IPS DF 6.9 (cell line): ENCODE measurements at regions not wholly inside any gene's neighbourhood (a gene's known extent, or its start where the extent isn't known, plus 50 kb on each side); places are given as distances from the start of the nearest gene placed in this dataset.
"Not testable (repeated sequence)": the region's sequence is repeated elsewhere in the genome, so short reads cannot be mapped to it uniquely, and the experiment has no call there.

Experiments
- DNase-seq: peaks from one replicate; pipeline ENCODE4 v3.0.0-alpha.2; 2013; ENCODE audit warnings: low read depth, low spot score
- H3K27ac ChIP-seq: one replicate; pipeline ENCODE4 v1.5.1; 2013; ENCODE audit warnings: low read length, control low read depth
- H3K27me3 ChIP-seq: 2 replicates; pipeline ENCODE4 v1.6.1; 2013; ENCODE audit warnings: mild to moderate bottlenecking, low read length; ENCODE audit not compliant: control insufficient read depth, insufficient read depth
- H3K36me3 ChIP-seq: 2 replicates; pipeline ENCODE4 v1.6.1; 2013; ENCODE audit warnings: low read length; ENCODE audit not compliant: control insufficient read depth, insufficient read depth
- H3K4me1 ChIP-seq: 2 replicates; pipeline ENCODE4 v1.6.1; 2013; ENCODE audit warnings: low read length; ENCODE audit not compliant: control insufficient read depth, insufficient read depth
- H3K4me3 ChIP-seq: 2 replicates; pipeline ENCODE4 v1.5.1; 2013; ENCODE audit warnings: mild to moderate bottlenecking, low read length
- H3K9me3 ChIP-seq: 2 replicates; pipeline ENCODE4 v1.6.1; 2013; ENCODE audit warnings: low read length, inconsistent platforms; ENCODE audit not compliant: control insufficient read depth, insufficient read depth
- WGBS: extraction: QIAGEN DNeasy Blood & Tissue Kit; methylation state at CpG from one replicate; pipeline ENCODE4 v1.1.7; 2013; ENCODE audit warnings: mixed read lengths, missing lambda C conversion rate; ENCODE audit not compliant: insufficient read length, insufficient coverage; 5-methylcytosine and 5-hydroxymethylcytosine counted together

DNA sequence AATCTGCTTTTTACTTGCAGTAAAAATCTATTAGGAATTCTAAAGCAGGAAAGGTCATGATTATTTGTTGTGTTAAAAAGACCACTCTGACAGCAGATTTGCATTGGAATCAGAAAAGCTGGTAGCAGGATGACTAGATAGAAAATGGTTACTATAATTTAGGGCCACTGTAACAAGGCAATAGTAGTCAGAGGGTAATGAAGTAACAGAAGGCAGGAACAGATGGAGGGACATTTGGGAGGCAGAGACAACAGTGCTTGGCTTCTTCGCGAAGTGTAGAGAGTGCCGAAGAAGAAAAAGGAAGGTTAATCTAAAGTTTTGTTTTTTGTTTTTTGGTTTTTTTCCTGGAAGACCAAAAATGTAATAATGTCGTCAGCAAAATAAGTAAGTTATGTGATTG lies 129.8 kb upstream of the SLC5A12 start:
- Histone ChIP-seq H3K4me3 (no peak overlapping the region), H3K36me3 (no peaks in the 10 kb centered on the region), H3K27ac (no peak overlapping the region), H3K27me3 (no peaks in the 10 kb centered on the region), H3K9me3 (no peaks in the 10 kb centered on the region), H3K4me1 (no peaks in the 10 kb centered on the region)
- DNase-seq, result no peak
- WGBS, result no CpG with 5 or more reads among the region's 4 CpGs

DNA sequence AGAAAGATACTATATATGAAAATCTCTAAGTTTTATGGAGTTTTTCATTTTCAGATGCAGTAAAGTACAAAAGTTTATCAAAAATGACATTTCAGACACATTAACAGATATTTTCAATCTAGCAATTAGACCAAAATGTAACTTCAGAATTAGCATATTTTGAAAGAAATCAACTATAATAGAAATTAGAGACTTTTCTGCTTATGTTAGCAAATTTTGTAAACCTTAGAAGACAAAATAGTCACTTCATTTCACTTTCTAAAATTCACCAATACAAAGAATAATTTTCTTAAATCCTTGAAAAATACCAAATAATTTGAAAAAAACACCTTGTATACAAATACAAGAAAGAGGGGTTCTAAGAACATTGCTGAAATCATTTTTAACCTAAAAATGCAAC lies 135.8 kb upstream of the FIBIN start:
- no peak overlapping the region for H3K4me3 ChIP-seq
- no peaks in the 10 kb centered on the region for H3K9me3 ChIP-seq
- DNase-seq, result no peak
- no peaks in the 10 kb centered on the region for H3K4me1 ChIP-seq
- H3K27ac ChIP-seq, result no peak overlapping the region
- no peaks in the 10 kb centered on the region for H3K36me3 ChIP-seq
- no peaks in the 10 kb centered on the region for H3K27me3 ChIP-seq

DNA sequence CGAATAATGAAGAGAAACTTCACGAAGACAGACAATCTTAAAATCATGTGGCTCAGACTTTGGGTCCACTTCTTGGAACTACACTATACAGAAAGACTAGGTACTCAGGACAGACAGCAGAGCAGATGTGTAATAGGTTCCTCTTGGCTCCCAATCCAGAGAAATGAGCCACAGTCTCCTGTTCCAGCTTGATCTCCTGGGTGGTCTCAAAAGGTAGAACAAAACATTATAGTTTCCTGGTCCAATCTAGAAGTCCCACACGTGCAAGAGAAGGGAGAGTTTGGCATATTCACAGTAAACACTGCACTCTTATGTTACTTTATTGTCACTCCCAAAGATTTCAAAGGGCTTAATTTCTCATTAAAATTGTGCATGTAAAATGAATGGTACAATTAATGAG lies 134.5 kb upstream of the FIBIN start:
- H3K27ac ChIP-seq, result no peak overlapping the region
- no peak for DNase-seq
- no peaks in the 10 kb centered on the region for H3K9me3 ChIP-seq
- no peaks in the 10 kb centered on the region for H3K27me3 ChIP-seq
- no peak overlapping the region for H3K4me3 ChIP-seq
- H3K4me1 ChIP-seq, result no peaks in the 10 kb centered on the region
- no peaks in the 10 kb centered on the region for H3K36me3 ChIP-seq
- no CpG with 5 or more reads among the region's 3 CpGs for WGBS

GRCh38 chr11:26860091-26860780 lies 133.7 kb upstream of the FIBIN start:
- no CpG with 5 or more reads among the region's 7 CpGs for WGBS
- no peaks in the 10 kb centered on the region for H3K9me3 ChIP-seq
- H3K27ac ChIP-seq, result no peak overlapping the region
- no peaks in the 10 kb centered on the region for H3K36me3 ChIP-seq
- H3K27me3 ChIP-seq, result no peaks in the 10 kb centered on the region
- H3K4me1 ChIP-seq, result no peaks in the 10 kb centered on the region
- no peak overlapping the region for H3K4me3 ChIP-seq
- no peak for DNase-seq

DNA sequence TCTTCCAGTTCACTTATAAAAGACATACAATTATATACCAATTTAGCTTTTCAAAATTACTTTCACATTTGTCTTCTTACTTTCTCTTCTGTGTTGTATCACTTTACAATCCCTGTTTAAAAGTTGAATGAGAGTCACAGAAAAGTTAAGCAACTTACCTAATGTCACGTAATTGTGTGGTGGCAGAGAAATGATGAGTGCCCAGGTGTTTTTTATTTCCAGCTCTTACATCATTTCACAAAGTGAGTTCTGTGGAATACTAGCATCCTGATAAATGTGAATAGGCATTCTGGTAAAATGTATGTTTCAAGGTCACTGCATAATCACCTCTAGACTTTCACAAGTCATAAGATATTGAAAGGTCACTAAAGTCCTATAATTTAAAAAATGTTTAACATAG lies 133.0 kb upstream of the FIBIN start:
- no peak for DNase-seq
- H3K27me3 ChIP-seq, result no peaks in the 10 kb centered on the region
- no peaks in the 10 kb centered on the region for H3K36me3 ChIP-seq
- H3K9me3 ChIP-seq, result no peaks in the 10 kb centered on the region
- no CpG with 5 or more reads among the region's 1 CpG for WGBS
- no peaks in the 10 kb centered on the region for H3K4me1 ChIP-seq
- H3K27ac ChIP-seq, result no peak overlapping the region
- H3K4me3 ChIP-seq, result no peak overlapping the region

GRCh38 chr11:26862801-26863200 lies 131.1 kb upstream of the FIBIN start:
- no peaks in the 10 kb centered on the region for H3K9me3 ChIP-seq
- no peaks in the 10 kb centered on the region for H3K27me3 ChIP-seq
- no peaks in the 10 kb centered on the region for H3K36me3 ChIP-seq
- no peak for DNase-seq
- H3K27ac ChIP-seq, result no peak overlapping the region
- no peak overlapping the region for H3K4me3 ChIP-seq
- no peaks in the 10 kb centered on the region for H3K4me1 ChIP-seq

DNA sequence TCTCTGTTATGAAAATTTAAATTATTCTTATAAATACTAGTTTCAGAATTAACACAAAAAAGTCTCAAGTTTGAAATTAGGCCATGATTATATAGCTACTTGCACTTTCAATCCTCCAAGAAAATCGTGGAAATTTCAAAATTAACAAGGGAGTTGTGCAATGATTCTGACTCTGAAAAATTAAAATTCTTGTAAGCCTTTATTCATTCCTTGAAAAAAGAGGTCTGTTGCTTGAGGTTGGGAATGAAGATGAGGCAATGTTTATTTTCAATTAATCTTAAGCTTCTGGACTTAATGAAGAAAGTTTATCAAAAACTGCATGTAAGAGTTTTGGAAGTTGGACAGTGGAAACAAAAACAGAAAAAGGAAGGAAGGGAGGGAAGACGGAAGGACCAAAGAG lies 128.2 kb upstream of the FIBIN start:
- no peak for DNase-seq
- no peak overlapping the region for H3K4me3 ChIP-seq
- no peaks in the 10 kb centered on the region for H3K4me1 ChIP-seq
- no peaks in the 10 kb centered on the region for H3K9me3 ChIP-seq
- H3K27ac ChIP-seq, result no peak overlapping the region
- H3K36me3 ChIP-seq, result no peaks in the 10 kb centered on the region
- WGBS, result no CpG with 5 or more reads among the region's 2 CpGs
- no peaks in the 10 kb centered on the region for H3K27me3 ChIP-seq

DNA sequence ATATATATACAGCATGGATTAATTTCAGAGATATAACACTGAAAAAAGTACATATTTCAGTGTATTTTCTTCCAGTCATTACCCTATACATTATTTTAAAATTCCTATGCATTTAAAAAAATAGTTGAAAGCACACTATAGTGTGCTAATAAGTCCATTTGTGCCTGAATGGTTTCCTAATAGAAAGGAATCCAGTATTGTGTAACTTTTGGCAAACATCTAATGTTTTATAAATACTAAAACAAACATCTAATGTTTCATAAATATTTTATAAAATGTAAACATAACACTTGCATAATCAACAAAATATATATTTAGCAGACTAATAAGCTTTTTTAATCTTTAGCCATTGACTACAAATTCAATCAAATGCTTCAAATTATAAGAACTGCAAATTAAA lies 126.6 kb upstream of the FIBIN start:
- H3K36me3 ChIP-seq, result no peaks in the 10 kb centered on the region
- no peak overlapping the region for H3K4me3 ChIP-seq
- no peaks in the 10 kb centered on the region for H3K4me1 ChIP-seq
- DNase-seq, result no peak
- no peak overlapping the region for H3K27ac ChIP-seq
- no peaks in the 10 kb centered on the region for H3K9me3 ChIP-seq
- H3K27me3 ChIP-seq, result no peaks in the 10 kb centered on the region

DNA sequence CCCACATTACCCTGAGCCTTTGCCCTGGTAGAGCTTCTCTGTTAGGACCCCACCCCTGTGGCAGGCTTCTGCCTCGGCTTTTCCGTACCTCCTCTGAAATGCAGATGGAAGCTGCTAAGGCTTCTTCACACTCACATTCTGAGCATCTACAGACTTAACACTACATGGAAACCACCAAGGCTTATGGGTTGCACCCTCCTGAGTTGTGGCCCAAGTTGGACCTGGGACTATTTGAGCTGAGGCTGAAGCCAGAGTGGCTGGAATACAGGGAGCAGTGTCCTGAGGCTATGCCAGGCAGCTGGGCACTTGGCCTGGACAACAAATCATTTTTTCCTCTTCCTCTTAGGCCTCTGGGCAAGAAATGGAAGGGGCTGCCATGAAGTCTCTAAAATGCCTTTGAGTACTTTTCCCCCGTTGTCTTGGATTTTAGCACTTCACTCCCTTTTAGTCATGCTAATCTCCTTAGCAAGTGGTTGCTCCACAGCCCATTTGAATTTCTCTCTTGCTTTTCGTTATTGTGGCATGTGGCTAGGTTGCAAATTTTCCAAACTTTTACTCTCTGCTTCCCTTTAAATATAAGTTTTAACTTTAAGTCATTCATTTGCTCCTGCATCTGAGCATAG lies 114.8 kb upstream of the FIBIN start:
- Histone ChIP-seq H3K27ac (no peak overlapping the region), H3K36me3 (no peaks in the 10 kb centered on the region), H3K27me3 (no peaks in the 10 kb centered on the region), H3K4me3 (no peak overlapping the region), H3K9me3 (peaks cover 4% of the 10 kb centered on the region; the same call in 1 of the 2 replicates), H3K4me1 (peaks cover 3% of the 10 kb centered on the region)
- DNase-seq, result peak; percentile 11
- WGBS, result no CpG with 5 or more reads among the region's 4 CpGs

- H3K27ac ChIP-seq, H3K27me3 ChIP-seq, DNase-seq, H3K9me3 ChIP-seq, H3K36me3 ChIP-seq, H3K4me1 ChIP-seq, H3K4me3 ChIP-seq: not testable (repeated sequence)
- WGBS, result no CpG with 5 or more reads among the region's 4 CpGs
Observed at GRCh38 chr11:26882363-26882880, 111.5 kb upstream of the FIBIN start.

DNA sequence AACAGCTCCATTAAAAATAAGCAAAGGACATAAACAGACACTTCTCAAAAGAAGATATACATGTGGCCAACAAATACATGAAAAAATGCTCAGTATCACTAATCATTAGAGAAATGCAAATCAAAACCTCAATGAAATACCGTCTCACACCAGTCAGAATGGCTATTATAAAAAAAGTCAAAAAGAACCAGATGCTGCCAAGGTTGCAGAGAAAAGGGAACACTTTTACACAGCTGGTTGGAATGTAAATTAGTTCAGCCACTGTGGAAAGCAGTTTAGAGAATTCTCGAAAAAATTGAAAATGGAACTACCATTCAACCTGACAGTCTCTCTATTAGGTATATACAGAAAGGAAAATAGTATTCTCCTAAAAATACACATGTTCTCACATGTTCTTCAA lies 102.4 kb upstream of the FIBIN start:
- Histone ChIP-seq H3K36me3 (no peaks in the 10 kb centered on the region), H3K27me3 (no peaks in the 10 kb centered on the region), H3K27ac (no peak overlapping the region), H3K4me1 (no peaks in the 10 kb centered on the region), H3K9me3 (no peaks in the 10 kb centered on the region), H3K4me3 (no peak overlapping the region)
- no CpG with 5 or more reads among the region's 2 CpGs for WGBS
- DNase-seq, result no peak
